ENCODE measurements at regions not wholly inside any gene's neighbourhood (a gene's known extent, or its start where the extent isn't known, plus 50 kb on each side); places are given as distances from the start of the nearest gene placed in this dataset.

DNA sequence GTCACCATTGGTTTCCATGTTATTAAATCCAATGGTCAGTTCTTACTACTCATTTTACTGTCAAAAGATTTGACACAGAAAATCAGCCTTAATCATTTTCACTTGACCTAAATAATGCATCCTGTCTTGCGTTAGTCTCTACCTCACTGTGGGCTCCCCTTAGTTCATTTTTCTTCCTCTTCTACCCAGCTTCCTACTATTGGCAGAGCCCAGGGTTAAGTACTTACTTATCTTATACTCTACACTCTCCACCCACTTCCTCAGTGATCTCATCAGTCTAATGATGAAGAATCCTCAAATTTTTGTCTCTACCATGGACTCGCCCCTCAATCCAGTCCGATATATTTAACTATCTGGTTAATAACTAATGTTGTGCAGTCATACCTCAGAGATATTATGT lies 735.9 kb downstream of the KCNT2 start:
- no peak overlapping the region for H3K4me3 ChIP-seq (ENCODE audit: low read depth, low read length)
- POLR2A ChIA-PET, result no interaction called here
- CTCF ChIA-PET, result no interaction called here
- TF ChIP-seq, protein P1, sequence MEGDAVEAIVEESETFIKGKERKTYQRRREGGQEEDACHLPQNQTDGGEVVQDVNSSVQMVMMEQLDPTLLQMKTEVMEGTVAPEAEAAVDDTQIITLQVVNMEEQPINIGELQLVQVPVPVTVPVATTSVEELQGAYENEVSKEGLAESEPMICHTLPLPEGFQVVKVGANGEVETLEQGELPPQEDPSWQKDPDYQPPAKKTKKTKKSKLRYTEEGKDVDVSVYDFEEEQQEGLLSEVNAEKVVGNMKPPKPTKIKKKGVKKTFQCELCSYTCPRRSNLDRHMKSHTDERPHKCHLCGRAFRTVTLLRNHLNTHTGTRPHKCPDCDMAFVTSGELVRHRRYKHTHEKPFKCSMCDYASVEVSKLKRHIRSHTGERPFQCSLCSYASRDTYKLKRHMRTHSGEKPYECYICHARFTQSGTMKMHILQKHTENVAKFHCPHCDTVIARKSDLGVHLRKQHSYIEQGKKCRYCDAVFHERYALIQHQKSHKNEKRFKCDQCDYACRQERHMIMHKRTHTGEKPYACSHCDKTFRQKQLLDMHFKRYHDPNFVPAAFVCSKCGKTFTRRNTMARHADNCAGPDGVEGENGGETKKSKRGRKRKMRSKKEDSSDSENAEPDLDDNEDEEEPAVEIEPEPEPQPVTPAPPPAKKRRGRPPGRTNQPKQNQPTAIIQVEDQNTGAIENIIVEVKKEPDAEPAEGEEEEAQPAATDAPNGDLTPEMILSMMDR (IDR thresholded peaks at IDR 0.05; ENCODE audit: insufficient read depth, low read length, missing control alignments), result no peak
- no peak for DNase-seq (ENCODE audit: low read depth, low spot score)

DNA sequence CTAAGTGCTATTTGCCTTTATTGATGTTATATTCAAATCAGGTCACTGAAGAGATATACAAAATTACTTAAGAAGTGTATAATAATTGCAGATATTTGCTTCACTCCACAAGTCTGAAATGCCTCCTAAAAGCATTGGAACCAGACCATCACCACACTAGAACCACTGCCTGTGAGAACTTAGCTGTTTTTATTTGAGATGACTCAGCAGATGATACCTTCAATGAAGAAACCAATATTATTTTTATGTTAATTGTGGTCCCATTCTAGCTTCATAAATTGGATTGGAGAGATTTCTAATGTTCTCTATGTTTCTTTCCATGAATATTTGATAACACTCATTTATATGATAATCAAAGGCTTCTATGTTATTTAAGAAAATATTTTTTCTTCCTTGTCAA lies 740.6 kb downstream of the KCNT2 start:
- ChIA-PET POLR2A (no interaction called here), CTCF (no interaction called here)
- DNase-seq (ENCODE audit: low read depth, low spot score), result no peak
- H3K4me3 ChIP-seq (ENCODE audit: low read depth, low read length), result no peak overlapping the region
- TF ChIP-seq, protein P1 (IDR thresholded peaks at IDR 0.05; ENCODE audit: insufficient read depth, low read length, missing control alignments), result no peak

DNA sequence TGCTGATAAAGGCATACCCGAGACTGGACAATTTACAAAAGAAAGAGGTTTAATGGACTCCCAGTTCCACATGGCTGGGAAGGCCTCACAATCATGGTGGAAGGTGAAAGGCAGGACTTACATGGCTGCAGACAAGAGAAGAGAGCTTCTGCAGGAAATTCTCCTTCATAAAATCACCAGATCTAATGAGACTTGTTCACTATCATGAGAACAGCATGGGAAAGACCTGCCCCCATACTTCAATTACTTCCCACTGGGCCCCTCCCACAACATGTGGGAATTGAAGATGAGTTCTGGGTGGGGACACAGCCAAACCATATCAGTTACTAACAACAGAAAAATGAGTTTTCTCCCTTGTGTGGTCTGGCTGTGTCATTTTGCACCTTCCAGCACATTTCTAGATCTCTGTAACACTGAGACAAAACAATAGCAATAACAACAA lies 741.4 kb downstream of the KCNT2 start:
- TF ChIP-seq, protein P1 (IDR thresholded peaks at IDR 0.05; ENCODE audit: insufficient read depth, low read length, missing control alignments), result no peak
- ChIA-PET CTCF (no interaction called here), POLR2A (no interaction called here)
- DNase-seq (ENCODE audit: low read depth, low spot score), result no peak
- no peak overlapping the region for H3K4me3 ChIP-seq (ENCODE audit: low read depth, low read length)

DNA sequence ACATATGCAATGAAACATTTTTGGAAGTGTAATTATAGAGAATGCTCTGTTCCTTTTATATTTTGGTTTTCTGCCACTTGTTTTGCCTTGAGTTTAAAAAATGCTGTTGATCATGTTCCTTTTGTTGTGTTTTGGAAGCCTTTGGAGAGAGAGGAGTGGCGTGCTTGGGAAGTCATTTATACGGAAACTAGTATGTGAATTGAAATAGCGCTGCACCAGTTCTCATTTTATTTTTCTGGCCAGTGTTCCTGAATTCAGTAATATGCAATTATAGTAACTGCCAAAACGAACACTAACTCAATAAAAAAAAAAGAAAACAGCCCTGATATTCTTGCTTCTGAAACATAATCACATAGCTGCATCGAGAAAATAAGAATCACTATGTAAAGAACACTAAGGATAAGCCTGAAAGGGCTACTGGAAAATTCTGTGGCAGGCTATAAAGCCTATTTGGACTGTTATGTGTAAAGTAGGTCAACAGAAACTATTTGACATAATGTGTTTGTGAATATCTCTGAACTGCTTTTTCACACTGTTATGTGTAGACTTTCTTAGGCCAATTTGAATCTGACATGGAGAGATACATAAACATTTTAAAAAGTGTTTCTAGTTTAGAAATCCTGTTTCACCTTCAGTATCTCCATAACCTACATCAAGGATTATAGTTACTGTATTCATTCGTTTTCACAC lies 742.0 kb downstream of the KCNT2 start:
- ChIA-PET POLR2A (no interaction called here), CTCF (no interaction called here)
- H3K4me3 ChIP-seq (ENCODE audit: low read depth, low read length), result no peak overlapping the region
- TF ChIP-seq, protein P1 (IDR thresholded peaks at IDR 0.05; ENCODE audit: insufficient read depth, low read length, missing control alignments), result no peak
- DNase-seq (ENCODE audit: low read depth, low spot score), result no peak

DNA sequence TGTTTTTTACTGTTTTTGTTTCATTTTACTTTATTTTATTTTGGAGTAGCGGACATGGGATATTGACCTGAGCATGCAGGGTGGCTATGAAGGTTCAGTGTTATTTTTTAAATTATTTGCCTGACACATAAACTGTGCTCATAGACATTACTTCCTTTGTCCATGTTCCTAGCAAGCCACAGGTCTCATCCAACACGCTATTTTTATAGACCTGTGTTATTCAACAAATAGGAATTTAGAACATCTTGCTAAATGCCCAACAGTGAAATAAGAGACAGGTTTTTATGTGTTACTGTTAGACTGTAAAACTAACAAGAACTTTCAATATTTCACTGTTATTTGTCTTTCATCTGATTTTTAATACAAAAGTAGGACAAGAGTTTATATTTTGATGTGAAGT lies 756.4 kb downstream of the KCNT2 start:
- ChIA-PET POLR2A (no interaction called here), CTCF (no interaction called here)
- no peak overlapping the region for H3K4me3 ChIP-seq (ENCODE audit: low read depth, low read length)
- TF ChIP-seq, protein P1 (IDR thresholded peaks at IDR 0.05; ENCODE audit: insufficient read depth, low read length, missing control alignments), result no peak
- DNase-seq (ENCODE audit: low read depth, low spot score), result no peak

DNA sequence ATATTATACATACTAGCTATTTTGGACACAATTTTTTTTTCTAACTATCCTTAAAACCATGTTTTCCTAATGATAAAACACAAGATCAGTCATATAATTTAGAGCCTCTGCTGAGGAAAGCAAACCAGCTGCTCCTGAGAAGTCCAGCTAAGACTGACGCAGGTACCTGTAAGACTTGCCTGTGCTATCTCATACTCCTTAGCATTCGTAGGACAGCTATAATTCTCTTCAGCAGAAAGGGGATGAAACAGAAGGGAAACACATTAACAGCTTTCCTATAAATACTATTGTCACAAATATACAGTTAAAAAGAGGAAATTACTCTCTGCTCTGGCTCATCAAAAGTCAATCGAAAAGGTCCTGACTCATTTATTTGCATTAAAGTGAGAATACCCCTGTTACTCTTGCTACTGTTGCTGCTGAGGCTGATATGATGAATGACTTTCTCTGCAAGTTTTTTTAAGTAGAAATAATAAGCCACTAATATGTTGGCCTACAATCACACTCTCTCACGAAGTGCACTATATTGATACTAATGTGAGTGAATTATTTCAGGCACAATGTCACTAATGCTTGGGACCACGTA lies 757.1 kb downstream of the KCNT2 start:
- ChIA-PET CTCF (no interaction called here), POLR2A (interaction anchor here (0.6 kb wide), 1 partner anchor 1104 kb away, joined by 4 read pairs; no protein-coding TSS in a partner anchor)
- no peak for DNase-seq (ENCODE audit: low read depth, low spot score)
- H3K4me3 ChIP-seq (ENCODE audit: low read depth, low read length), result no peak overlapping the region
- TF ChIP-seq, protein P1 (IDR thresholded peaks at IDR 0.05; ENCODE audit: insufficient read depth, low read length, missing control alignments), result no peak

Measured in AG04449 (cell line).